ENCODE measurements at regions not wholly inside any gene's neighbourhood (a gene's known extent, or its start where the extent isn't known, plus 50 kb on each side); places are given as distances from the start of the nearest gene placed in this dataset.

- DNase-seq, result no peak
- 90 to 99% (median 95%) methylated on average over 2 of the region's 2 CpGs for WGBS, 4 donors
- TF ChIP-seq POLR2A (IDR thresholded peaks at IDR 0.05) (no peak), CTCF (IDR thresholded peaks at IDR 0.05) (no peak)
- no peaks in the 10 kb centered on the region for H3K4me1 ChIP-seq
- no peak for ATAC-seq
- H3K36me3 ChIP-seq, result no peaks in the 10 kb centered on the region
- H3K27me3 ChIP-seq, result no peaks in the 10 kb centered on the region
- intact Hi-C loops (cut with DNase I), result no loop called here
- H3K4me3 ChIP-seq, result no peak overlapping the region
- H3K9me3 ChIP-seq, result peaks cover 0 to 7% (median 0%) of the 10 kb centered on the region in 12 donors
- H3K27ac ChIP-seq, result no peak overlapping the region
These were observed 90.3 kb upstream of the PTPRD start for GRCh38 chr9:10703139-10703538.

GRCh38 chr9:10704720-10705119, 91.9 kb upstream of the PTPRD start:
- Histone ChIP-seq H3K36me3 (no peaks in the 10 kb centered on the region), H3K9me3 (peaks cover 0 to 7% (median 0%) of the 10 kb centered on the region in 12 donors), H3K4me1 (no peaks in the 10 kb centered on the region), H3K27ac (no peak overlapping the region), H3K4me3 (no peak overlapping the region), H3K27me3 (no peaks in the 10 kb centered on the region)
- TF ChIP-seq CTCF (IDR thresholded peaks at IDR 0.05), result no peak
- no peak for TF ChIP-seq POLR2A (IDR thresholded peaks at IDR 0.05)
- DNase-seq, result no peak
- ATAC-seq, result no peak
- intact Hi-C loops (cut with DNase I), result no loop called here

GRCh38 chr9:10705383-10705782, 92.6 kb upstream of the PTPRD start:
- intact Hi-C loops (cut with DNase I), result no loop called here
- TF ChIP-seq POLR2A (IDR thresholded peaks at IDR 0.05) (no peak), CTCF (IDR thresholded peaks at IDR 0.05) (no peak)
- no peaks in the 10 kb centered on the region for H3K27me3 ChIP-seq
- H3K4me1 ChIP-seq, result no peaks in the 10 kb centered on the region
- H3K36me3 ChIP-seq, result no peaks in the 10 kb centered on the region
- ATAC-seq (no peak), DNase-seq (no peak)
- H3K4me3 ChIP-seq, result no peak overlapping the region
- 57 to 79% (median 69%) methylated on average over 1 of the region's 1 CpG for WGBS, 4 donors
- H3K27ac ChIP-seq, result no peak overlapping the region
- peaks cover 0 to 7% (median 0%) of the 10 kb centered on the region in 12 donors for H3K9me3 ChIP-seq

GRCh38 chr9:10706788-10707187, 94.0 kb upstream of the PTPRD start:
- intact Hi-C loops (cut with DNase I), result no loop called here
- H3K9me3 ChIP-seq, result peaks cover 0 to 7% (median 0%) of the 10 kb centered on the region in 12 donors
- H3K36me3 ChIP-seq, result no peaks in the 10 kb centered on the region
- TF ChIP-seq CTCF (IDR thresholded peaks at IDR 0.05), result no peak
- TF ChIP-seq POLR2A (IDR thresholded peaks at IDR 0.05), result no peak
- H3K27ac ChIP-seq, result no peak overlapping the region
- ATAC-seq (no peak), DNase-seq (no peak)
- H3K27me3 ChIP-seq, result no peaks in the 10 kb centered on the region
- no peak overlapping the region for H3K4me3 ChIP-seq
- no peaks in the 10 kb centered on the region for H3K4me1 ChIP-seq
- WGBS, 4 donors, result 57 to 74% (median 61%) methylated on average over 3 of the region's 3 CpGs

All from heart left ventricle (tissue), 16 donors.